ENCODE measurements at regions not wholly inside any gene's neighbourhood (a gene's known extent, or its start where the extent isn't known, plus 50 kb on each side); places are given as distances from the start of the nearest gene placed in this dataset.
"Not testable (repeated sequence)": the region's sequence is repeated elsewhere in the genome, so short reads cannot be mapped to it uniquely, and the experiment has no call there.

DNA sequence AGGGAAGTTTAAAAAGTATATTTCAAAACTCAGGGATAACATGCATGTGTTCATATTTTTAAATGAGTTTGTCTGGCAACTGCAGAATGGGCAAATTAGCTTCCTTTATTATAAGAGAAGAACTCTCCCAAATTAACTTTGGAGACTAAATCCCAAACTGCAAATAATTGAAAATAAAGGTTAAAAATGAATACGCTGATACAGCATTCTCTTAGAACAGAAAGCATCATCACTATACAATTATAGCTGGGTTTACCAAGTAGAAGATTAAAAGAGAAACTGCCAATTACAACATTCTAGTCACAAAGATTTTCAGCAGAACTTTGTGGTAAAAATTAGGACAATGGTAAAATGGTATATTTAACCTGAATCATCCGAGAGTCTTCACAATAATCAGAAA is 73.3 kb downstream of the OLFM4 start:
- intact Hi-C loops (cut with micrococcal nuclease), result no loop called here

DNA sequence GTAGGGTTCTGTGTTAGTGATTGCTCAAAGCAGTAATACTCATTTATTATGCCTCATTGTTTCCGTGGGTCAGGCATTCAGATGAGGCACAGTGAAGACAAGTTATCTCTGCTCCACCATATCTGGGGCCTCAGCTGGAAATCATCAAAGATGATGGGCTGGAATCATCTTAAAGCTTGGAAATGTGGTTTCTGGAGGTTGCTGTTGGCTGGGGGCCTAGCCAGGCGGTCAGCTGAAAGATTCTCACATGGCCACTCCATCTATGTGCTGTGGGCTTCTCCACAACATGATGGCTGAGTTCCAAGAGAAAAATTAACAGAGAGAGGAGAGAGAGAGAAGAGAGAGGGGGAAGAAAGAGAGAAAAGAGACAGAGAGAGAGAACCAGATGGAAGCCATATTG is 75.5 kb downstream of the OLFM4 start:
- intact Hi-C loops (cut with micrococcal nuclease), result no loop called here

DNA sequence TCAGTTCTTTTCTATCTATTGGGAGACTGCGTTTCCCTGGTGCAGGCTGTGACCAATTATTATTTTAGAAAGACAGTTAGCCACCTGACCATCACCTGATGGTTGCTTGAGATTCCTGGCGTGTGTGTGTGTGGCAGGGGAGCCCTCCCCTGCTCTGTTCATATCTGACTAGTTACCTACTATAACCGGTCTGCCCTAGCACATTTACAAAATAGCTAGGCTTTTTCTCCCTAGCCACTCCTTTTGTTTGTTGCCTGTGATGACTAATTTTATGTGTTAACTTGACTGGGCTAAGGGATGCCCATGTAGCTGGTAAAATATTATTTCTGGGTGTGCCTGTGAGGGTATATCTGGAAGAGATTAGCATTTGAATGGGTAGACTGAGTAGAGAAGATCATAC is 76.9 kb downstream of the OLFM4 start:
- intact Hi-C loops (cut with micrococcal nuclease), result no loop called here

DNA sequence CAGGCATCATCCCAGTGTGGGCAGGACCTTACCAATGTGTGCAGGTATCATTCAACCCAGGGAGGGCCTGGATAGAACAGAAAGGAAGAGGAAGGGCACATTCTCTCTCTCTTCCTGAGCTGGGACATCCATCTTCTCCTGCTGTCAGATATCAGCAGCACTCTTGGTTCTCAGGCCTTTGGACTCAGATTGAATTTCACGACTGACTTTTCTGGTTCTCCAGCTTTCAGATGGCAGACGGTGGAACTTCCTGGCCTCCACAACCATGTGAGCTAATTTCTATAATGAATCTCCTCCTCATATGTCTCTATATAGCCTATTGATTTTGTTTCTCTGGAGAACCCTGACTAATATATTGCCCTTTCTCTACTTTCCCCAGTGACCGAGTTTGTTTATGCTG is 77.3 kb downstream of the OLFM4 start:
- intact Hi-C loops (cut with micrococcal nuclease), result no loop called here

DNA sequence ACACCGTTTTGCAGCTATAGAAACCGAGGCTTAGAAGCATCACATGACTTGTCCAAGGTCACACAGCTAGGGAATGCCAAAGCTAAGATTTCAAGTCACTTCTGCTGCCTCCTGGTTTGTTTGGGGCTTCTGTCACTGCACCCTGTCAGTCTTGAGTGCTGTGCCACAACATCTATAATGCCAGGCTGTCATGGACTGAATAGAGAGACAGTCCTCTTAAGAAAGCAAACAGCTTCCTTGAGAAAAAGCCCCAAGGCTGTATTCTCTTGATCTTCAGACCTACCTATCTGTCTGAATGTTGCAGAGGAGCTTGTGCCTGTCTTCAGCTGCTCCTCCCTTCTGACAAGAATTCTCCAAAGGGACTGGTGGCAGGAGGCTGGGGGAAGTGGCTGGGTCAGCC is 81.6 kb downstream of the OLFM4 start:
- intact Hi-C loops (cut with micrococcal nuclease), result no loop called here

DNA sequence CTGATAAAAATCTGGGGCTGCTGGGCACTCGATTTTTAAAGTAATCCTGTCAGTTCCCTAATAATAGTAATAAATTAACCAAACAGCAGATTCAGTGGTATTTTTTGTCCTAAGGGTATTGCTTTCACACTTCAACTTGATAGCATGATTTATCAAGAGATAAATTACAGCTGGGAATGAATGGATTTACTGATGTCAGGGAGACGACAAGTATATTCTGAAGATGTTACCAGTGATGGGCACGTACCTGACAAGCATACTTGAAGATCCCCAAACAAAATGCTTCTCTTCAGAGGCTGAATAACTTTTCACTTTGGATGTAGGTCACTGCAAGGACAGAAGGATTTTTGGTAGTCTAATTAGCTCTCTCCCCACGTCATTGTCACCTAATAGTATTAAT is 82.0 kb downstream of the OLFM4 start:
- intact Hi-C loops (cut with micrococcal nuclease), result no loop called here

DNA sequence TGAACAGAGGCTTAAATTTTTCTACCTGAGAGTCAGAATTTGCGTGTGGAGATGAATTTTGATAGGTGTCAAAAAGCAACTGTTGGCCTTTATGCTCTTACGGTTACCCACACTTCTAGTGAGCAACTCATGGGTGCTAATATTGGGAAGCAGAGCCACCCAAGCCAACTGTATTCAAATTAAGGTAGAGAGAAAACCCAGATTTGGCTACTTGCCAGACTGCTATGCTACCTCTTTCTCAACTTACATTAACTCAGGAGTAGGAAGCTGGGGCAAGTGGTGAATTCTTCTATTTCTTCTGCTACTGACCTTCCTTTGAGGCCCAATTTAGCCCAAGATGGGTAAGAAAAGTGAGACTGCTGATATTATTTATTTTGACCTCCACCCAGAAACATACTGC is 83.9 kb downstream of the OLFM4 start:
- intact Hi-C loops (cut with micrococcal nuclease), result no loop called here

DNA sequence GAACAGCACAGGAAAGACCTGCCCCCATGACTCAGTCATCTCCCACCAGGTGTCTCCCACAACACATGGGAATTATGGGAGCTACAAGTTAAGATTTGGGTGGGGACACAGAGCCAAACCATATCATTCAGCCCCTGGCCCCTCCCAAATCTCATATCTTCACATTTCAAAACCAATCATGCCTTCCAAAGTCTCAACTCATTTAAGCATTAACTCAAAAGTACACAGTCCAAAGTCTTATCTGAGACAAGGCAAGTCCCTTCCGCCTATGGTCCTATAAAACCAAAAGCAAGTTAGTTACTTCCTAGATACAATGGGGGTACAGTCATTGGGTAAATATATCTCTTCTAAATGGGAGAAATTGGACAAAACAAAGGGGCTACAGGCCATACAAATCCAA is 88.4 kb downstream of the OLFM4 start:
- intact Hi-C loops (cut with micrococcal nuclease), result not testable (repeated sequence)

DNA sequence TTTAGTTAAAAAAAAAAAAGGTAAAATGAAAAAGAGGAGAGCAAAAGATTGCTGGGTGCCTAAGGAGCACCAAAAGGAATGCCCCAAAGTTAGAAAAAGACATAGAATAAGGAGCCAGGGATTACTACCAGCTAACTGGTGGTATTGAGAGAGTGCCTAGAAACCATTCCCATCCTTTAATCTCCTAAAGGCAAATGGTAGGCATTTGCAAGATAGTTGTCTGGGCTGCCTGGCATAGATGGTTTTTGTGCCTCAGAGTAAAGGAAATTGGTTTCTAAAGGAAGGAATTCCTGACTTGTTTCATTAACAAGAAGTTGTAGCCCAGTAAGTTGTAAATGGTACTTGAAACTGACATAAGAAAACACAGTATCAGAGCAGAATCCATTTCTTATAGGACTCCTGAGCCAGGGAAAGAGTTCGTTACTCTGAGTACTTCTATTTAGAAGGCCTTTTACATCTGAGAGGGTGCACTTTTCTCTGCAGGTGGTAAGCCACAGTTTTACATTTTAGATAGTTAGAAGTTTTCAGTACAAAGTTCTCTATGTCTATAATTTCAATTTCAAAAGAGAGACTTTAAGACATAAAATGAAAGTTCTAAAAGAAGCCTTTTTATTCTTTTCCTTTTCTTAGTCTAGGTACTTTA is 92.6 kb downstream of the OLFM4 start:
- intact Hi-C loops (cut with micrococcal nuclease), result no loop called here

DNA sequence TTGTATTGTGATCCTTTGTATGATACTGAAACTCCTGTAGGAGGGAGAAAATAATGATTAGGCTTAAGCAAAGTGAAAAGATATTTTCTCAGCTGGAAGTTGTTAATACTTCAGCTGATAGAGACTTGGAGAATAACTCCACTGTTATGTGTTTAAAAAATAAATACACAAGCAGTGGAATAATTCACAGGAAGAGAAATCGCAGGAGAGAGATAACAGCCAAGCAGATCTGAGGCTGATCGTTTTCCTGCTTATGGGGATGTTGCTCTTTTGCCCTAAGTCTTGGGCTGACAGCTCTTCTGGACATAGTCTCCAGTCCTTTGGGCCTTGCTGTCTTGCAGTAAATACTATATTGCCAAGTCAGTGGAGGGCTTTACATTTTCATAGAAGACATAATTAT is 93.3 kb downstream of the OLFM4 start:
- intact Hi-C loops (cut with micrococcal nuclease), result no loop called here

DNA sequence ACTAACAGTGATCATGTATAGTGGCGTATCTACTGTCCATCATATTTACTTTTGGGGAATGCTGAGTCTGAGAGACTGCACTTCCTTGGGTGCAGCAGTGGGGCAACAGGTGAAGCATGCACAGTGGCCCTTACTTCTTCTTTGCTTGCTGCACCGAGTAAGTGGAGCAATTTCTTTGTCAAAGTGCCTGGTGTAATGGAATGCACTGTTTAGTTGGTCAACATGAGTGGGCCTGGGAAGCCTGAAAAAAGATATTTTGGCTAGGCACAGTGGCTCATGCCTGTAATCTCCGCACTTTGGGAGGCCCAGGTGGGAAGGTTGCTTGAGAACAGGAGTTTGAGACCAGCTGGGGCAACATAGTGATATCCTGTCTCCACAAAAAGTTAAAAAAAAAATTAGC is 94.9 kb downstream of the OLFM4 start:
- intact Hi-C loops (cut with micrococcal nuclease), result no loop called here

DNA sequence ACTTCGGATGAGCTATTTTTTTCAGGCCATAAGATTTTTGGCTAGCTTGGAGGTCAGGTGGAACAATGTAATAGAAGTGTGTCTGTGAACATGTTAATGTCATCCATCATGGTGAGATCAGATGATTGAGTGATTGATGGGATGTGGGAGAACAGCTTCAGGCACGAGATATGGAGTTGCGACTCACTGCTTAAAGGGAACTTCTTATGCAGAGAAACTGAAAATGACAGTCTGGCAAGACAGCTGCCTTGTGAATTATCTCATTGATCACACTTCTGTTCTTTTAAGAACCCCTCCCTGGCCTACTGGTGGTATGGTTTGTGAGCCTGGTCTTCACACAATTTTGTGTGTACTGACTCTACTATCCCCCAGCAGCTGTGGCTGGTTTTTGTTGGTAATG is 96.0 kb downstream of the OLFM4 start:
- intact Hi-C loops (cut with micrococcal nuclease), result no loop called here

DNA sequence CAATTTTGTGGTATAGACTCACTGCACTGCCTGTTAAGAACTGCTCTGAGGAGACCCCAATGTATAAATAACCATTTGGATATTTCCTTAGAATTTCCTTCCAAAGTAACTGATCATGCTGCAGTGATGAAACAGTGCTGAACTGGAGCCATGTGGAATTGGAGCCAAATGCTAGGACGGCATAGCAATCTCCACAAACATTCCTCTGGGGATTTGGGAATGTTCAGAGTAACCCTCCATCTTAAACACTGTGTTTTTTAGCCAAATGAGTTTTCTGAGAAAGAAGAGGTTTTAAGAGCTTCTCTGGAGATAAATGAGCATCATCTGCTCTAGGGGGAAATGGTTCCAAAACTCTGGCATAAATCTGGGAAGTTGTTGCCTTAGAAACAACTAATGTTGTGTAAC is 98.2 kb downstream of the OLFM4 start:
- intact Hi-C loops (cut with micrococcal nuclease), result no loop called here

DNA sequence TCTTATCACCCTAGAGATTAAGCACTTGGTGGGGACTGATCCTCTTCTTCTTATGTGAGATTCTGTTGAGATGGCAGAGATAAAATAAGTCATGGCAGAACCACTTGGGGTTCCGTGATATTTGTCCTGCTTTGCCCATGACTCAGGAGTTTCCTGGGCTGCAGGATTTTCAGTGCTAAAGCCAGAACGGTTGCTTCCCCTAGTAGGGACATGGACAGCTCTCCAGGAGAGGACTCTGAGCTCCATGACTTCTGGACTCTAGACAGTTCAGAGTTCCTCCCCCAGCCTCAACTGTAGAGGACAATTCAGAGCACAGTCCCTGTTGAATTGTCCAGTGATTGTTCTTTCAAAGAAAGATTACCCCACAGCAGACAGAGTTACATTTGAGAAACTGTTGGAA is 98.8 kb downstream of the OLFM4 start:
- intact Hi-C loops (cut with micrococcal nuclease), result no loop called here

DNA sequence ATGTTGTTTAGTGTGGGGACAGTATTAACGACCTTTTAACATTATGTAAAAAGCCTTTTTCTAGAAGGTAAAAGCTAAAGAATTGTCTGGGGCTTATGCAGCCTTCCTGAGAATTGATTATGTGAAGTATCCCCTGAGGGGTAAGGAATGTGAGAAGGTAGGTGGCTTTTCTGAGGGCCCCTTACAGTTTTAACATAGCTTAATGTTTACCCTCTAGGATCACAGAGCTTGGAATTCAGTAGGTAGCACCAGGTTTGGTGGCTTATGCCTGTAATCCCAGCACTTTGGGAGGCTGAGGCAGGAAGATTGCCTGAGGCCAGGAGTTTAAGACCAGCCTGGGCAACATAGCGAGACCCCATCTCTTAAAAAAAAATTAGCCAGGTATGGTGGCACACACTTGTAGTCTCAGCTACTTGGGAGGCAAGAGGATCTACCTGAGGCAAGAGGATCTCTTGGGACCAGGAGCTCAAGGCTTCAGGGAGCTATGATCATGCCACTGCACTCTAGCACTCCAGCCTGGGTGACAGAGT is 101.3 kb downstream of the OLFM4 start:
- intact Hi-C loops (cut with micrococcal nuclease), result no loop called here

DNA sequence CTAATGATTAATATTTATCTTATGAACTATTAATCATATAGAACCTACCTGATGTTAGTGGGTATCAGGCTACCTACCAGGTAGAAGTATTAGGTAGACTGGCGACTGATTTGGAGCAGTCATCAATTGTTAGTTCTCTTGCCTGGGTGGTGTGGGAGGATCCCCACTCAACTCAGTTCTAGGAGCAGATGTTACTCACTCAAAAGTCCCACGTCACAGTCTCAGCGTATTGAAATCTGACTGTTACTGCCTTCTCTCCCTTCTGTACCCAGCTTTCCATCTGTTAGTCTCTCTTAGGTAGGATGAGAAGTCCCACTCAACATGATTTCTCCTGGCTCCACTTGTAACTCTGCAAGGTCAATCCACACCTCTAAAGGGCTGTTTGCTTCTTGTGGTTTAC is 102.7 kb downstream of the OLFM4 start:
- intact Hi-C loops (cut with micrococcal nuclease), result no loop called here

DNA sequence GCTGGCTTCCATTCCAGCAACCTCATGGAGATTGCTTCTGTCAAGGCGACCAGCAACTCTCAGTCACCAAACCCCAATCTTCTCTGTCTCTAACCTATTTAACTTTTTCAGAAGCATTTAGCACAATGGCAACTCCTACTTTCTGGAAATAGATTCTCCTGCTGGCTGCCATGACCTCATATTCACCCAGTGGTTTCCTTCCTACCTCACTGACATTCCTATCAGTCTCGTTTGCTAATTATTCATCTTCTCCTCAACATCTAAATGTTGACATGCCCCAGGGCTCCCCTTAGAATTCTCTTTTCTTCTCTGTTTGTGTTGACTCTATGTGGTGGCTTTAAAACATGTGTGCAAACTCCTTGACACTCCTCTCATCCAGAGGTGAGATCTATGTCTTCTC is 106.7 kb downstream of the OLFM4 start:
- intact Hi-C loops (cut with micrococcal nuclease), result no loop called here

DNA sequence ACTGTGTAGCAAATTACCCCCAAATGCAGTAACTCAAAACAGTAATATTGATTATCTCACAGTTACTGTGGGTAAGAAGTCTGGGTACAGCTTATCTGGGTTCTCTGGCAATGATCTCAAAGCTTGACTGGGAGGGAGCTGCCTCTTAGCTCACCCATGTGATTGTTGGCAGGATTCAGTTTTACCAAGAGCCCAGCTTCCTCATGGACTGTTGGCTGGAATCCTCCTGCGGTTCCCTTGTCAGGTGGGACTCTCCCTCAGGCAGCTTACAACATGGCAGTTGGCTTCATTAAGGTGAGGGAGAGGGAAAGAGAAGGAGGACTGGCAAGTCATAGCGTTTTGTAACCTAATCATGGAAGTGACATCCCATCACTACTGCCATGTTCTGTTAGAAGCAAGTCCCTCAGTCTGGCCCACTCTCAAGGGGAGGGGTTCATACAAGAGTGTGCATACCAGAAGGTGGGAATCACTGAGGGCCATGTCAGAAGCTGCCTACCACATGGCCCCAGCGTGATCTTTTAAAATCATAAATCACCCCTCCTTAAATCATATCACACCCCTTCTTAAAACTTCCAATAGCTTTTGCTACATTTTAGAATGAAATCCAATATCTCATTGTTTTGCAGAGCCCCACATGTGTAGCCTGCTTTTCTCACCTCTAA is 108.1 kb downstream of the OLFM4 start:
- intact Hi-C loops (cut with micrococcal nuclease), result no loop called here

DNA sequence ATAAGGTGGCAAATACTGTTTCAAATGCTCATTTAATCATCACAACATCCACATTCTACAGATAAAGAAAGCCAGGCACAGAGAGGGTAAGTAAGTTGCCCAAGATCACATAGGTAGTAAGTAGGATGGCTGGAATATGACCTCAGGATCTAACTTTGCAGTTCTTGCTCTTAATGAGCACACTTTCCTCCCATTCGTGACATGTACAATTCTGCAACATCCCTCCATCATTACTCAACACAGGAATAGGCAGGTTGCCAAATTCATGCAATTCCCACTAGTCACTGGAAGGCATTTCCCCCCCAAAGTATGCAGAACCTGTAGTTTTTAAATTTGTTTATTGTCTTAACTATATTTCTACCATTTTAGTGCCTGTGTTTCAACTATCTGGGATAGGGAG is 109.2 kb downstream of the OLFM4 start:
- intact Hi-C loops (cut with micrococcal nuclease), result no loop called here

DNA sequence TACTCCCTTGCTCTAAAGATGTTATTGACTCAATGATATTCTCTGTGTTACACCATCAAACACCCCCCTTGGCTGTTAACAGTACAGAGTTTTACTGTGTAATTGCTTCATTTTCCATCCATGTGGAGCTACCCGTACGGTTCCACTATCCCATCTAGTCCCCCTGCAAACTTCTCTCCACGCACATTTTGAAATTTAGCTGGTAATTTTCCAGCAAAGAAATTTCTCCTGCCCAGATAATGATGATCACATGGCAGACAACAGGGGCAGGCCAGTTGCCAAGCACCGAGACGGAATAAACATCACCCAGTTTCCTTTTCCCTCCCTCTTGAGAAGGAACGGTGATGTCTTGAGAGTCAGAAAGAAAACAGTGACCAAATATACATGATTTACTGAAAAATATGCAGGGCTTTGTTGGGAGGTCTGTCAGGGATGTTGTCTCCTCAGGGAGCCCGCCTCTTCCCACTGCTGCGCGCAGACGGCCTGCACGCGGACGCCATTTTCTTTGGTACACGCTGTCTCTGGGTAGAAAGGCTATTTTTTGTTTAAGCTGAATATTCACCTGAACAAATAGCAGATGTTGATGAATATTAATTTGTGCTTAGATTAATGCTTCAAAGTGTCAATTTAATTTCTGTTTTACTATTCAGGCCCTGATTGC is 109.9 kb downstream of the OLFM4 start:
- intact Hi-C loops (cut with micrococcal nuclease), result no loop called here

DNA sequence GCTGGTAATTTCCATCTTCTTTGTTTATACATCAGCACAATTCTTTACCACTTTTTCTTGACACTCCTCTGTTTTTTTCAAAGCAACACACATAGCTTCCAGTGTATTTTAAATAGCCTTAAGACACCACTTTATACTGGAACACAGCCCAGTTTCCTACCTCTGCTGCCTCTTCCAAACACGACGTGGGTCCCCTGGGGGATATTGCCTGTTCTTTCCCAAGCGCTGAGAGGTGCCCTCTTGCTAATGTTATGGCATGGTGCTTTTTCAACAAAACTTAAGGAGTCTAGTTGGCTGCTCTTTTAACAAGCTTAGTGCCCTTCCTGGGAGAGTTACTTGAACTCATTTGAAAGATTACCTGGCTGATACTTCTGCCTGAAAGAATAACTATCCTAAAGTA is 112.7 kb downstream of the OLFM4 start:
- intact Hi-C loops (cut with micrococcal nuclease), result no loop called here

DNA sequence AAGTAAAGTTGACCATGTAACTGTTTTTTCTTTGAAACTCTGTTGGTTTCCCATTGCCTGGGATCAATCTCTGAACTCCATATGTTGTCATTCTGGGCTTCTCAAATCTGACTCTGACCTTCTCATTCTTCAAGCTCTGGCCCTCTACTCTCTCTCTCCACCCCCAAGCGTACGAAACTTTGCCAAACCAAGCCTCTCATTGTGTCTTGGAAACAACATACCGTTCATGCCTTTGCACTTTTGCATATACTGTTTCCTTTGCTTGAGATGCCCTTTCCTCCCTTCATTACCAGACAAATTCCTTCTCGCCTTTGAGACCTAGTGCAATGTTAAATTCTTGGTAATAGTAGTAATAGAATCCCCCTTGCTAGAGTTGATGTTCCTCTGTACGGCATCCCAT is 113.7 kb downstream of the OLFM4 start:
- intact Hi-C loops (cut with micrococcal nuclease), result no loop called here
